ENCODE measurements at regions not wholly inside any gene's neighbourhood (a gene's known extent, or its start where the extent isn't known, plus 50 kb on each side); places are given as distances from the start of the nearest gene placed in this dataset.
A peak's percentile ranks its signal among the peaks of the same experiment; 100 is the strongest.
"Not testable (repeated sequence)": the region's sequence is repeated elsewhere in the genome, so short reads cannot be mapped to it uniquely, and the experiment has no call there.

- H3K36me3 Mint-ChIP-seq (ENCODE audit: low read depth); H3K27ac ChIP-seq (ENCODE audit: low read depth); H3K4me3 ChIP-seq; H3K4me1 Mint-ChIP-seq; H3K36me3 ChIP-seq (ENCODE audit: insufficient read depth); H3K4me1 ChIP-seq (ENCODE audit: insufficient read depth); H3K27me3 Mint-ChIP-seq (ENCODE audit: insufficient read depth, low read depth, poor library complexity); H3K9me2 ChIP-seq (ENCODE audit: insufficient read depth); H3K4me3 Mint-ChIP-seq; H4K20me1 ChIP-seq (replicated peaks; ENCODE audit: insufficient read depth); H2AFZ ChIP-seq; H3K27me3 ChIP-seq (ENCODE audit: insufficient read depth); ATAC-seq; DNase-seq (ENCODE audit: low spot score); H3K9me3 Mint-ChIP-seq; H3F3A ChIP-seq (replicated peaks; ENCODE audit: low read depth); H3K79me2 ChIP-seq (replicated peaks; ENCODE audit: insufficient read depth); H3K27ac Mint-ChIP-seq; H3K4me2 ChIP-seq: not testable (repeated sequence)
Observed at GRCh38 chr21:6561168-6561567, 3960.2 kb upstream of the TPTE start.

GRCh38 chr21:6561578-6561977, 3959.8 kb upstream of the TPTE start:
- not testable (repeated sequence) for H3K36me3 ChIP-seq (ENCODE audit: insufficient read depth); DNase-seq (ENCODE audit: low spot score); ATAC-seq; H3K36me3 Mint-ChIP-seq (ENCODE audit: low read depth); H2AFZ ChIP-seq; H3K27ac Mint-ChIP-seq; H3K4me2 ChIP-seq; H3K4me3 ChIP-seq; H3K27me3 ChIP-seq (ENCODE audit: insufficient read depth); H4K20me1 ChIP-seq (replicated peaks; ENCODE audit: insufficient read depth); H3K4me1 ChIP-seq (ENCODE audit: insufficient read depth); H3K4me1 Mint-ChIP-seq; H3K9me2 ChIP-seq (ENCODE audit: insufficient read depth); H3K27me3 Mint-ChIP-seq (ENCODE audit: insufficient read depth, low read depth, poor library complexity); H3K9me3 Mint-ChIP-seq; H3K27ac ChIP-seq (ENCODE audit: low read depth); H3K4me3 Mint-ChIP-seq; H3K79me2 ChIP-seq (replicated peaks; ENCODE audit: insufficient read depth); H3F3A ChIP-seq (replicated peaks; ENCODE audit: low read depth)

GRCh38 chr21:6564543-6565166, 3956.7 kb upstream of the TPTE start:
- H3K27me3 ChIP-seq (ENCODE audit: insufficient read depth); H3K4me1 Mint-ChIP-seq; H3K27me3 Mint-ChIP-seq (ENCODE audit: insufficient read depth, low read depth, poor library complexity); DNase-seq (ENCODE audit: low spot score); H3K27ac ChIP-seq (ENCODE audit: low read depth); H3K36me3 ChIP-seq (ENCODE audit: insufficient read depth); H2AFZ ChIP-seq; H3K27ac Mint-ChIP-seq; H3K36me3 Mint-ChIP-seq (ENCODE audit: low read depth); H3K9me3 Mint-ChIP-seq; H3K4me3 Mint-ChIP-seq; H3K4me1 ChIP-seq (ENCODE audit: insufficient read depth); H3K4me2 ChIP-seq; H3K79me2 ChIP-seq (replicated peaks; ENCODE audit: insufficient read depth); H3K4me3 ChIP-seq; H3K9me2 ChIP-seq (ENCODE audit: insufficient read depth); H4K20me1 ChIP-seq (replicated peaks; ENCODE audit: insufficient read depth); H3F3A ChIP-seq (replicated peaks; ENCODE audit: low read depth): not testable (repeated sequence)
- ATAC-seq: peak; percentile 60

- not testable (repeated sequence) for H3K9me3 Mint-ChIP-seq; H4K20me1 ChIP-seq (replicated peaks; ENCODE audit: insufficient read depth); H3F3A ChIP-seq (replicated peaks; ENCODE audit: low read depth); H3K36me3 Mint-ChIP-seq (ENCODE audit: low read depth); H3K4me3 ChIP-seq; H3K27me3 Mint-ChIP-seq (ENCODE audit: insufficient read depth, low read depth, poor library complexity); DNase-seq (ENCODE audit: low spot score); H3K9me2 ChIP-seq (ENCODE audit: insufficient read depth); H3K27ac ChIP-seq (ENCODE audit: low read depth); H3K4me3 Mint-ChIP-seq; H3K79me2 ChIP-seq (replicated peaks; ENCODE audit: insufficient read depth); H3K36me3 ChIP-seq (ENCODE audit: insufficient read depth); H3K4me2 ChIP-seq; H3K27me3 ChIP-seq (ENCODE audit: insufficient read depth); H3K27ac Mint-ChIP-seq; H3K4me1 ChIP-seq (ENCODE audit: insufficient read depth); H3K4me1 Mint-ChIP-seq; H2AFZ ChIP-seq
- ATAC-seq: peak; percentile 4; the same call in 2 of the 3 replicates
Observed at GRCh38 chr21:6565190-6566094, 3955.9 kb upstream of the TPTE start.

GRCh38 chr21:6567542-6567941, 3953.8 kb upstream of the TPTE start:
- not testable (repeated sequence) for H3K4me1 ChIP-seq (ENCODE audit: insufficient read depth); H3F3A ChIP-seq (replicated peaks; ENCODE audit: low read depth); ATAC-seq; H3K36me3 ChIP-seq (ENCODE audit: insufficient read depth); H3K27me3 ChIP-seq (ENCODE audit: insufficient read depth); H3K27me3 Mint-ChIP-seq (ENCODE audit: insufficient read depth, low read depth, poor library complexity); H3K4me1 Mint-ChIP-seq; H3K4me3 Mint-ChIP-seq; H3K27ac Mint-ChIP-seq; H3K36me3 Mint-ChIP-seq (ENCODE audit: low read depth); H2AFZ ChIP-seq; H3K79me2 ChIP-seq (replicated peaks; ENCODE audit: insufficient read depth); H4K20me1 ChIP-seq (replicated peaks; ENCODE audit: insufficient read depth); H3K9me3 Mint-ChIP-seq; H3K4me2 ChIP-seq; H3K9me2 ChIP-seq (ENCODE audit: insufficient read depth); H3K4me3 ChIP-seq; H3K27ac ChIP-seq (ENCODE audit: low read depth); DNase-seq (ENCODE audit: low spot score)

GRCh38 chr21:6569152-6569551, 3952.2 kb upstream of the TPTE start:
- H3K27ac Mint-ChIP-seq; H3K36me3 Mint-ChIP-seq (ENCODE audit: low read depth): not testable (repeated sequence)

More at GRCh38 chr21:6569152-6569551, 3952.2 kb upstream of the TPTE start:
- not testable (repeated sequence) for H2AFZ ChIP-seq; H3K27me3 Mint-ChIP-seq (ENCODE audit: insufficient read depth, low read depth, poor library complexity); H3K79me2 ChIP-seq (replicated peaks; ENCODE audit: insufficient read depth); H3K4me1 ChIP-seq (ENCODE audit: insufficient read depth); H3K4me3 ChIP-seq; H3K4me3 Mint-ChIP-seq; H3K4me2 ChIP-seq; DNase-seq (ENCODE audit: low spot score); H3K36me3 ChIP-seq (ENCODE audit: insufficient read depth); H3K27ac ChIP-seq (ENCODE audit: low read depth); H3F3A ChIP-seq (replicated peaks; ENCODE audit: low read depth); H3K9me2 ChIP-seq (ENCODE audit: insufficient read depth); H3K9me3 Mint-ChIP-seq; H4K20me1 ChIP-seq (replicated peaks; ENCODE audit: insufficient read depth); H3K4me1 Mint-ChIP-seq; H3K27me3 ChIP-seq (ENCODE audit: insufficient read depth)
- ATAC-seq: peak; percentile 61

Data from GM23338 (cell line).